Activated CD4-positive, alpha-beta T cell treated with anti-CD3 and anti-CD28 coated beads, Interleukin-10, Interleukin-2, amounts not matched to agents 100 ng/mL and 50 ng/mL, durations not matched to agents 16 hours and 8 hours (primary cell): ENCODE measurements at regions not wholly inside any gene's neighbourhood (a gene's known extent, or its start where the extent isn't known, plus 50 kb on each side); places are given as distances from the start of the nearest gene placed in this dataset.
"Not testable (repeated sequence)": the region's sequence is repeated elsewhere in the genome, so short reads cannot be mapped to it uniquely, and the experiment has no call there.

Experiments used
- DNase-seq: peaks from one replicate; pipeline ENCODE4 v3.0.0-alpha.2; 2020

DNA sequence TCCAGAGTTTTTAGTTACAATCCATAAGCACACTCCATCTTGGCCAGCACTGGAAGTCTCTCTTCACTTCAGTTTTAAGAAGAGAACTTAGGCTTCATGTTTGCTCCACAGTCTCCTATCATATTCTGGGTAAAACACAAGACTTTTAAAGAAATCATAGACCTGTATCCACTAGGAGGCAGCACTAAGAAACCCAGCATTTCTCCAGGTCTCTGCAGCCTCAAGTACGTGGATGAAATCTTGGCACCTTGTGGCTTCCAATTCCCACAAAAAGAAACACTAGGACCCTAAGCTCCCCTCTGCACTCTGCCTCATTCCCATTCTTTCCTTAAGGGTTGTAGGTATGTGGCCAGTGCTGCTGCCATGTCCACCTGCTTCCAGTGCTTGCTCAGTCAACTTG lies 367.3 kb upstream of the CASK start:
- DNase-seq: no peak

DNA sequence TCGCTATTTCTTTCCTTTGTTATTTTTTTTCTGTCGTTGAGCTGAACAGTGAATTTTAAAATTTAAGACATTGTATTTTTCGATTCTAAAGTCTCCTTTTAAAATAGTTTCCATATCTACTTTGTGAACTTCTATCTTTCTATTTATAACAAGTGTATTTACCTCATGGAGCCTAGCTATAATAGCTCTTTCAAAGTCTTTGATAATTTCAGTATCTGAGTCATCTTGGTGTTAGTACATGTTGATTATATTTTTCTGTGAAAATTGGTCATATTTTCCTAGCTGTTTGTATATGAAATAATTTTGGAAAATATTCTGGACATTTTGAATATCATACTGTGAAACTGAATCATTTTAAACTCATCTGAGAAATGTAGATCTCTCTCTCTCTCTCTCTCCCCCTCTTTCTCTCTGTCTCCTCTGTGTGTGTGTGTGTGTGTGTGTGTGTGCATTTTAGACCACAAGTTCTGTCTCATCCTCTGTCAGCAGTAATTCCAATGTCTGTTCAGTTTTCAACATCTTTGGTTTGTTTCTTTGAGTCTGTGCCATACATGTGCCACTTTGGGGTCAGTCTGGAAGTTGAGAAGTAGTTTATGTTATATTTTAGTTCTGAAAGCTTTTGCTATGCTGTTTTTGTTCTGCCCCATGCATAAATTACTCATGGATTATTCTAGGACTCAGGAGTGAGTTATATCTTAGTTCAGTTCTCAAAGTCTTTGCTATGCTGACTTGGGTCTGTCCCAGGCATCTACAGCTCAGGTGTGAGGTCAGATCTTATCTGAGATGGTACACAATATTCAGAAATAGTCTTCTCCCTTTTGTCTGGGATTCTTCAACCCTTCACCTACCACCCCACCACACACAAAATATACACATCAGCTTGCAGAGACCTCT lies 366.4 kb upstream of the CASK start:
- DNase-seq: no peak

DNA sequence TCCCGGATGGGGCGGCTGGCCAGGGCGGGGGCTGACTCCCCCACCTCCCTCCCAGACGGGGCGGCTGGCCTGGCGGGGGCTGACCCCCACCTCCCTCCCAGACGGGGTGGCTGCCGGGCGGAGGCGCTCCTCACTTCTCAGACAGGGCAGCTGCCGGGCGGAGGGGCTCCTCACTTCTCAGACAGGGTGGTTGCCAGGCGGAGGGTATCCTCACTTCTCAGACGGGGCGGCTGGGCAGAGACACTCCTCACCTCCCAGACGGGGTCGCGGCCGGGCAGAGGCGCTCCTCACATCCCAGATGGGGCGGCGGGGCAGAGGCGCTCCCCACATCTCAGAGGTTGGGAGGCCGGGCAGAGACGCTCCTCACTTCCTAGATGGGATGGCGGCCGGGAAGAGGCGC lies 362.3 kb upstream of the CASK start:
- DNase-seq: not testable (repeated sequence)

- DNase-seq: no peak
Observed at GRCh38 chrX:42276982-42277690, 353.8 kb upstream of the CASK start.

DNA sequence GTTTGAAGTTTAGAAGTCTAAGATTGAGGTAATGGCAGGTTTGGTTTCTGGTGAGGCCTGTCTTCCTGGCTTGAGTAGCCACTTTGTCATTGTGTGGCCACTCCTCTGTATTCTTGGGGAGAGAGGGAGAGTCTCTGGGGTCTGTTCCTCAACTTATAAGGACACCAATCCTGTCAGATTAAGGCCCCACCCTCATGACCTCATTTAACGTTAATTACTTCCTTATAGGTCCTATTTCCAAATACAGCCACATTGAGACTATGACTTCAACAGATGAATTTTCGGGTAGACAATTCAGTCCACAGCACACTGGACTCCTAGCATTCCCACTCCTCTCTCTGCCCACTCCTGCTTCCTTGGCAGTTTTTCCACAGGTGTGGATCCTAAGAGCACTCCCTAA lies 350.8 kb upstream of the CASK start:
- no peak for DNase-seq

DNA sequence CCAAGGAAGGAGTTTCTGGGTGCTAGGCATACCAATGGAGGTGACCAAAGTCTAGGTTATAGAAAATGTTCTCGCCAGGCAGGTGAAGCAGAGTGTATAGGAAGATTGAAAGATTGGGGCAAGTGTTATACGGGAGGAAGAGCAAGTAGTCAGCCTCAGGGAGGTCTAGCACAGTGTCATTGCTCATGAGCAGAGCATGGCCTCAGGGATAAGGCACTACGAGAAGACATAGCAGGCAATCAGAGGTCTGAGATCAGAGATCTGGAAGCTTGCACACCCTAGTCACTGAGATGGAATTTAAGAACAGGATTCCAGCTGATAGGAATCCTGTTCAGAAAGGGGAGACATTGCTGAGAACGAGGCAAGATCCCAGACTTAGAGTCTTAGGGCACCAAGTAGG lies 350.0 kb upstream of the CASK start:
- DNase-seq: no peak

- DNase-seq: no peak
Observed at GRCh38 chrX:42269186-42269585, 345.8 kb upstream of the CASK start.

DNA sequence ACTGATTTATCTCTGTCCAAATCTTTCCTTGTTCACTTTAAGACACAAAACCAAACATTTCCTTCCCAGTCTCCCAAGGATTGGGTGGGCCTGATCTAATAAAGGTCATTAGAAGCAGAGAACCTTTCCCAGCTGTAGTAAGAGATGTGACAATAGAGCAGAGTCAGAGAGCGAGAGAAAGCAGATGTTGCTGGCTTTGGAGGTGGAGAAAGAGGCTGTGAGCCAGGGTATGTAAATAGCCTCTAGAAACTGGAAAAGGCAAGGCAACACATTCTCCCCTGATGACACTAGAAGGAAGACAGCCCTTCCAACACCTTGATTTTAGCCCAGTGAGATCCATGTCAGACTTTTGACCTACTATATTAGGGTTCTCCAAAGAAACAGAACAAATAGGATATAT lies 337.5 kb upstream of the CASK start:
- no peak for DNase-seq

DNA sequence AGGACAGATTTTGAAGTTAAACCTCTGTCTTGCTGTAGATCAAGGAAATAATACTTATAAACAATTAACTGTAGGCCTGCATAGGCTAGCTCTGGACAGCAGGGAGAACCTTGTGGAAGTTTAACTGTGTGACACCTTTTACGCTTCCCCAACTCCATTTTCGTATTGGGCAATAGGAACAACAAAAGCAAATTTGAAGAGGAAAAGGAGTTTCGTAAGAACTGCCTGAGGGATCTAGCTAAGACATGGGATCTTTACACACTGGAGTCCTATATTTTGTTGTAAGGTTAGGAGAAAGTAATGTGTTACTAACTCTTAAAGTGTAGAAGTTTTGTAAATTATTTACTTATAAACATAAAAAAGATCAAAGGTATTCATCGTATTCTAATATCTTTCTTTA lies 324.9 kb upstream of the CASK start:
- DNase-seq: no peak

- no peak for DNase-seq
Observed at GRCh38 chrX:42247241-42247640, 323.9 kb upstream of the CASK start.

DNA sequence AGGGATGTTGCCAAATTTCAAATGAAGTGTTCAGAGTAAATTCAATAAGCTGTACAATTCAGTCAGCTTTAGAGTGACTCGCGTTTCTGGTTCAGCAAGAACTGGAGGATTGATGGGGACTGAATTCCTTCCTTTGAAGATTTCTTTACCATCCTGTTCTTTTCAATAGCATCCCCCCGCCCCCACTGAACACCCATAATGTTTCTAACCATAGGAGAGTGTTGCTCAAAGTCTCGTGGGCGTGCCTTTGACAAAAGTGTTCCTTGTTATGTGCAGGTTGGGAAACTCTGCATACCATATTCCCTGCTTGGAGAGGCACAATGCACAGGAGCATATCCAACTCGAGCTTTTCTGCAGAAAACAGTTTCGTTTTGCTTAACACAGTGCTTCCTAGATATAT lies 323.5 kb upstream of the CASK start:
- no peak for DNase-seq

DNA sequence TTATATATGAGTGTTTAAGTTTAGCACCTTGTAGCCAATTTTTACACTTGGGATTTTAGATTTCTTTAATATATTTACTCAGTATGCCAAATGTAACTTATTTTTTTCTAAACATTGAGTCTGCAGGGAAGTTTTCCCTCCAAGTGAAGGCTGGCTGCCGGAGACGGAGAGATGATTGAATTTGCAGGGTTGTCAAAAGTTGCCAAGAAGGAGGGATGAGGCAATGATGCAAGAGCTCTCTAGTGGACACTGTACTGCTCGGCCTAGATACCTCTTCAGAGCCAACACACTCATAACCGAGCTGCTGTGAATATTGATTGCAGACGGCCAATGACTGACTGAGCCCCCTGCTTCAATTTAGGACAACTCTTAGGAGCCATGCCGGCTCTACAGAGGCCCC lies 318.6 kb upstream of the CASK start:
- no peak for DNase-seq

DNA sequence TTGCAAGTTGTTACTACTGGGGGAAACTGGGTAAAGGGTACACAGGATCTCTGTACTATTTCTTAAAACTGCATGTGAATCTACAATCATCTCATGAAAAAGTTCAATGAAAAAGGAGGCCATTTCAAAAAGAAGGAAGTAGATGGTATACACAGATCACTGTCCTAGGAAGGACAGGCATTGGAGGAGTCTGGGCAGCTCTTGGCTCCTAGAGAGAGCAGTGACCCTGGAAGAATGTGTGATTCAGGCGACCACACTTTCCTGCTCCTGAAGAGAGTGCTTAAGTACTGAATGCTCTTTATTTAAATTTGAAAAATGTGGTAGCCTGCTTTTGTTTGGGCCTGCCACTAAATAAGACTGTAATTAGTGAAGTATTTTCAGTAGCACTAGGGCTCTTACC lies 318.1 kb upstream of the CASK start:
- DNase-seq: no peak

- no peak for DNase-seq
Observed at GRCh38 chrX:42237956-42238355, 314.6 kb upstream of the CASK start.

DNA sequence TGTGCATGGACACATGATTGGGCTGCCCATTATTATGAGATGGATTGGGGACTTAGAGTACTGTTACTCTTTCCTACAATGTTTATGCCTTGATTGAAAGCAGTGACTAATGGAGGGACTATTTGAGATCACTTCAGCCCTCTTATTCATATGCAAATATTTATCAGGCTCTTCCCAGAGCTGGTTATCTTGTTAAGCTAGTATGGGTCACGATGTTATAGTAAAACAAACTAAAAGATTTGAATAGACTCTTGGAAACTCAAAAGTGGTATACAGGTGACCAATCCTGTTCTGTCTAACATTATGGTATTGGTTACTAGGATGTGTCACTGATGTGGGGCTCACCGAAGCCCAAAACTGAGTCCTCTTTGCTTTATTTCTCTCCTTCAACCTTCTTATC lies 306.2 kb upstream of the CASK start:
- no peak for DNase-seq

DNA sequence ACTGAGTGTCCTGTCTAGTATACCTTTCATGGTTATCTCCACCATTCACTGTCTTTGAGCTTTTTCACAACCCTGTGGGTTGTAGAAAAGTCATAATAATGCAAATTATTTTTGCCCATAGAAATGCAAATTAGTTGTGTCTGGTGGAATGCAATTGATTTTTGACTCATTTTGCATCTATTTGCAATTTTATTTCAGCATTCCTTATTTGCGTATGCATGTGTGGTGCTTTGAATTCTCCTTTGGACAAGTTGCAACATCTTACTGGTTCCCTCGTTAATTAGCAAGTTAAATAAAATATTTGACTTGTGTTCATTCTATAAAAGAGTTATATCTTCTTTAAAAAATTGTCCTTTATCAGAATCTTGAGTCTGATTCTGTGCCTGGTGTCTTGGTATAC lies 297.3 kb upstream of the CASK start:
- no peak for DNase-seq

GRCh38 chrX:42220083-42220482 lies 296.7 kb upstream of the CASK start:
- DNase-seq: no peak

- DNase-seq: no peak
Observed at GRCh38 chrX:42219231-42219630, 295.9 kb upstream of the CASK start.

- no peak for DNase-seq
Observed at GRCh38 chrX:42195506-42195905, 272.2 kb upstream of the CASK start.

DNA sequence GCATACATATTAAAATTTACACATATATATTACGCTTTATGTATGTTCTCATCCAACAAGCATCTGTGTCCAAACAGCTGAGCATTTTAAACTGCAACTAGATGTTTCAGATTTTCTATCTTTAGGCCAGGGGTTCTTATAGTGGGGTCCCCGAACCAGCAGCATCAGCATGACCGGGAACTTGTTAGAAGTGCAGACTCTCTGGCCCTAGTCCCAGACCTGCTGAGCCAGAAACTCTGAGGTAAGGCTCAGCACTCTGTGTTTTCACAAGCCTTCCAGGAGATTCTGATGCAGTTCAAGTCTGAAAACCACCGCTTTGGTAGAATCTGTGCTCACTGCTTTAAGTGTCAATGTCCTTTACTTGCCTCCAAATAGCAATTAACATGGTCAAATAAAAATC lies 266.2 kb upstream of the CASK start:
- DNase-seq: no peak

- DNase-seq: no peak
Observed at GRCh38 chrX:42188730-42189129, 265.4 kb upstream of the CASK start.

- no peak for DNase-seq
Observed at GRCh38 chrX:42176789-42177188, 253.4 kb upstream of the CASK start.

- no peak for DNase-seq
Observed at GRCh38 chrX:42175843-42176242, 252.5 kb upstream of the CASK start.

DNA sequence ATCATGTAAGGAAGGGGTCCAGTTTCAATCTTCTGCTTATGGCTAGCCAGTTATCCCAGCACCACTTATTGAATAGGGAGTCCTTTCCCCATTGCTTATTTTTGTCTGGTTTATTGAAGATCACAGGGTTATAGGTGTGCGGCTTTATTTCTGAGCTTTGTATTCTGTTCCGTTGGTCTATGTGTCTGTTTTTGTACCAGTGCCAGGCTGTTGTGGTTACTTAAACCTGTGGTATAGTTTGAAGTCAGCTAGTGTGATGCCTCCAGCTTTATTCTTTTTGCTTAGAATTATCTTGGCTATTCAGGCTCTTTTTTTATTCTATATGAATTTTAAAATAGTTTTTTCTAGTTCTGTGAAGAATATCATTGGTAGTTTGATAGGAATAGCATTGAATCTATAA lies 234.6 kb upstream of the CASK start:
- DNase-seq: not testable (repeated sequence)

GRCh38 chrX:42151808-42152207 lies 228.5 kb upstream of the CASK start:
- DNase-seq: peak; percentile 26
